ENCODE measurements at regions not wholly inside any gene's neighbourhood (a gene's known extent, or its start where the extent isn't known, plus 50 kb on each side); places are given as distances from the start of the nearest gene placed in this dataset.

- Histone ChIP-seq H4K20me1 (ENCODE audit: insufficient read depth) (no peaks in the 10 kb centered on the region), H3K9ac (ENCODE audit: low read length) (no peak overlapping the region), H3K4me1 (ENCODE audit: control insufficient read depth in 1 of 2, insufficient read depth in 2 of 2, low read length in 2 of 2) (no peaks in the 10 kb centered on the region), H2AFZ (ENCODE audit: low read depth, low read length, poor library complexity, severe bottlenecking) (no peak overlapping the region), H3K9me3 (ENCODE audit: control insufficient read depth in 1 of 2, insufficient read depth in 1 of 2, low read depth in 1 of 2, low read length in 2 of 2) (no peaks in the 10 kb centered on the region), H3K27me3 (ENCODE audit: insufficient read depth, low read length) (peaks cover 26% of the 10 kb centered on the region; the same call in 1 of the 2 replicates), H3K9me2 (ENCODE audit: insufficient read depth) (no peaks in the 10 kb centered on the region), H3K4me3 (replicated peaks in 1 of 2; ENCODE audit: low read depth in 1 of 2, low read length in 2 of 2) (no peak overlapping the region), H3K4me2 (ENCODE audit: low read length) (no peak overlapping the region), H3K27ac (ENCODE audit: low read depth, low read length) (no peak overlapping the region), H3K79me2 (ENCODE audit: insufficient read depth, low read length) (no peaks in the 10 kb centered on the region), H3K36me3 (ENCODE audit: control insufficient read depth in 1 of 2, insufficient read depth in 2 of 2, low read length in 2 of 2) (no peaks in the 10 kb centered on the region)
- intact Hi-C loops (cut with micrococcal nuclease): no loop called here
- ATAC-seq: no peak
- ChIA-PET POLR2A (no interaction called here), RAD21 (ENCODE audit: low non-redundant PET in 1 of 2, low total read pairs in 2 of 2, uncharacterized antibody in 2 of 2, unreplicated experiment in 2 of 2) (no interaction called here), CTCF (no interaction called here)
- no peak for DNase-seq (ENCODE audit: low read depth, low spot score)
- no TSS peak for BruUV-seq (replicated peaks)
- no peak for TF ChIP-seq EGR1 (IDR thresholded peaks at IDR 0.05; ENCODE audit: low read depth)
Observed at GRCh38 chr5:96489532-96489931, 56.5 kb upstream of the PCSK1 start.

- H4K20me1 ChIP-seq (ENCODE audit: insufficient read depth): no peaks in the 10 kb centered on the region
- ChIA-PET POLR2A (no interaction called here), RAD21 (ENCODE audit: low non-redundant PET in 1 of 2, low total read pairs in 2 of 2, uncharacterized antibody in 2 of 2, unreplicated experiment in 2 of 2) (no interaction called here), CTCF (no interaction called here)
- no peak overlapping the region for H3K9ac ChIP-seq (ENCODE audit: low read length)
- intact Hi-C loops (cut with micrococcal nuclease): no loop called here
- TF ChIP-seq ZFX (IDR thresholded peaks at IDR 0.05) (no peak), POLR2A (IDR thresholded peaks at IDR 0.05; ENCODE audit: borderline replicate concordance, extremely low read depth, insufficient read depth, insufficient read length) (no peak), SRF (IDR thresholded peaks at IDR 0.05; ENCODE audit: low read depth) (no peak), REST (IDR thresholded peaks at IDR 0.05; ENCODE audit: low read depth) (no peak), SP1 (IDR thresholded peaks at IDR 0.05; ENCODE audit: low read depth) (no peak), ELF1 (IDR thresholded peaks at IDR 0.05; ENCODE audit: borderline replicate concordance, low read depth) (no peak), FOSL1 (IDR thresholded peaks at IDR 0.05; ENCODE audit: low read depth) (no peak), SIN3A (IDR thresholded peaks at IDR 0.05; ENCODE audit: low read depth) (no peak), EZH2phosphoT487 (IDR thresholded peaks at IDR 0.05; ENCODE audit: borderline replicate concordance) (no peak), POLR2AphosphoS5 (IDR thresholded peaks at IDR 0.05; ENCODE audit: low read depth, low read length) (no peak), TCF7L2 (IDR thresholded peaks at IDR 0.05; ENCODE audit: borderline replicate concordance, extremely low read depth, insufficient read depth, insufficient read length) (no peak)
- TF ChIP-seq, protein P1, sequence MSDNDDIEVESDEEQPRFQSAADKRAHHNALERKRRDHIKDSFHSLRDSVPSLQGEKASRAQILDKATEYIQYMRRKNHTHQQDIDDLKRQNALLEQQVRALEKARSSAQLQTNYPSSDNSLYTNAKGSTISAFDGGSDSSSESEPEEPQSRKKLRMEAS (IDR thresholded peaks at IDR 0.05): no peak
- BruUV-seq (replicated peaks): no TSS peak
- H3K36me3 ChIP-seq (ENCODE audit: control insufficient read depth in 1 of 2, insufficient read depth in 2 of 2, low read length in 2 of 2): no peaks in the 10 kb centered on the region
- H3K27me3 ChIP-seq (ENCODE audit: insufficient read depth, low read length): peaks cover 13% of the 10 kb centered on the region; the same call in 1 of the 2 replicates
- no peak overlapping the region for H2AFZ ChIP-seq (ENCODE audit: low read depth, low read length, poor library complexity, severe bottlenecking)
- no peaks in the 10 kb centered on the region for H3K4me1 ChIP-seq (ENCODE audit: control insufficient read depth in 1 of 2, insufficient read depth in 2 of 2, low read length in 2 of 2)
- ATAC-seq (no peak), DNase-seq (ENCODE audit: low read depth, low spot score) (no peak)
- H3K9me3 ChIP-seq (ENCODE audit: control insufficient read depth in 1 of 2, insufficient read depth in 1 of 2, low read depth in 1 of 2, low read length in 2 of 2): no peaks in the 10 kb centered on the region
- no peak overlapping the region for H3K4me3 ChIP-seq (replicated peaks in 1 of 2; ENCODE audit: low read depth in 1 of 2, low read length in 2 of 2)
- no peaks in the 10 kb centered on the region for H3K79me2 ChIP-seq (ENCODE audit: insufficient read depth, low read length)
- no peak overlapping the region for H3K4me2 ChIP-seq (ENCODE audit: low read length)
- H3K9me2 ChIP-seq (ENCODE audit: insufficient read depth): no peaks in the 10 kb centered on the region
- no peak overlapping the region for H3K27ac ChIP-seq (ENCODE audit: low read depth, low read length)
Observed at GRCh38 chr5:96492459-96493047, 59.5 kb upstream of the PCSK1 start.

All from HCT116 (cell line).